GM12878 (cell line): ENCODE measurements at regions not wholly inside any gene's neighbourhood (a gene's known extent, or its start where the extent isn't known, plus 50 kb on each side); places are given as distances from the start of the nearest gene placed in this dataset.

Experiments
- BCL3 ChIP-seq: IDR thresholded peaks from 2 replicates; pipeline ENCODE4 v1.6.1; 2011; ENCODE audit warnings: borderline replicate concordance, low read depth, mild to moderate bottlenecking, moderate library complexity, low read length; ENCODE audit not compliant: insufficient read depth, poor library complexity, severe bottlenecking
- HDGF ChIP-seq: fragments of 450-650 bp; IDR thresholded peaks from 2 replicates; pipeline ENCODE4 v1.6.1; 2016; ENCODE audit warnings: antibody characterized with exemption
- HSF1 ChIP-seq: fragments of 150-350 bp; IDR thresholded peaks from 2 replicates; pipeline ENCODE4 v1.6.1; 2014; ENCODE audit warnings: mild to moderate bottlenecking, low read depth, low read length
- PKNOX1 ChIP-seq: fragments of 450-650 bp; IDR thresholded peaks from 2 replicates; pipeline ENCODE4 v1.6.1; 2016; ENCODE audit warnings: mild to moderate bottlenecking
- RB1 ChIP-seq: fragments of 450-650 bp; formaldehyde crosslinking; IDR thresholded peaks from 2 replicates; pipeline ENCODE4 v1.6.1; 2017; ENCODE audit warnings: mild to moderate bottlenecking, borderline replicate concordance
- ZNF622 ChIP-seq: fragments of 450-650 bp; IDR thresholded peaks from 2 replicates; pipeline ENCODE4 v1.6.1; 2017; ENCODE audit warnings: mild to moderate bottlenecking, inconsistent platforms

GRCh38 chr19:30649934-30650614 lies 277.9 kb downstream of the ZNF536 start (continued):
- TF ChIP-seq PKNOX1 (no peak), RB1 (no peak), HDGF (no peak), BCL3 (no peak), ZNF622 (no peak), HSF1 (no peak)
